GM19035 (cell line): ENCODE measurements at regions not wholly inside any gene's neighbourhood (a gene's known extent, or its start where the extent isn't known, plus 50 kb on each side); places are given as distances from the start of the nearest gene placed in this dataset.

Experiments used
- ATAC-seq: cut with Tn5 transposase; IDR thresholded peaks from one replicate; pipeline ENCODE4 v1.9.1; 2021; ENCODE audit not compliant: unreplicated experiment

- no peak for ATAC-seq
Measured at GRCh38 chr10:78184851-78185692, 151.4 kb downstream of the RPS24 start.

DNA sequence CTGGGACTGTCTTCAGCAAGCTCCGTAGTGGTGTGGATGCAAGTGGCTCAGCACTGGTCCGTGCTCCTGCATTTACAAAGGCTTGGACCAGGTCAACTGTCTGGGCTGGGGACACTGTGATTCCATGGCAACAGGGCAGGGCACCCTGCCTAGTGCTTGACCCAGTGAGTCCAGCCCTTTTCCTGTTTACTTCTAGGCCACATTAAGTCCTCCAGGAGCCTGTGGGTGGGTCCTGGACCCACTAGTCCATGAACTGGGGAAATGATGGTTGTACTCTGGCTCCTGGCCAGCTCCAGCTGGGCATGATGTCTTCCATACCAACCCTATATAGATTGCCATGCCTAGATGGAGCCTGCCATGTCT is 152.0 kb downstream of the RPS24 start:
- no peak for ATAC-seq

DNA sequence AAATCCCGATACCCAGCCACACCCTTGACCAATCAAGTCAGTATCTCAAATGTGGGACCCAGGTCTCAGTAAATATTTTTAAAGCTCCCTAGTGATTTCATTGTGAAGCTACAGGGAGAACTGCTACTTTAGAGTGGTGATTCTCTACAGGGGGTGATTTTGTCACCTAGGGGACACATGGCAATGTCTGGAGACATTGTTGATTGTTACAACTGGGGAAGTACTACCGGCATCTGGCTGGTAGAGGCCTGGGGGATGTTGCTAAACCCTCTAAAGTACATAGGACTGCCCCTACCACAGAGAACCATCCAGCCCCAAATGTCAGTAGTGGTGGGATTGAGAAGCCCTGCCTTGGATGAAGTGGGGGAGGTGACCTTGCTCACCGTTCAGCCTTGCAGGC is 152.9 kb downstream of the RPS24 start:
- ATAC-seq = no peak

DNA sequence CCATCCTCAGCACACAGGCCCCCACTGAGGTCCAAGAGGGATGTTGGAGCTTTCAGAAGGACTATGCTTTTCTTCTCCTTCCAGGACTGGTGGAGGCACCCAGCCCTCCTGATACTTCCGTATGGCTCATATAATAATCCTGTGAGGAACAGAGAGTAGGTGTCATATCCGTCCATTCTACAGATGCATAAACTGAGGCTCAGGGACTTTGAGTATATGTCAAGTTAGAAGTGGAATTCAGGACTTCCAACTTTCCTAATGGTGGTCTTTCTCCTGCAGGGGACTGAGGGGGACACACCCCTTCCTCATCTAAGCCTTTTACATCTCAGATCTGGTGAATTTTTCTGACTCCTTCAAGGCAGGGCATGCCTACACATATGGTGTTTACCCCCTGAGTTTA is 153.7 kb downstream of the RPS24 start:
- no peak for ATAC-seq

- no peak for ATAC-seq
Measured at GRCh38 chr10:78188446-78188845, 154.8 kb downstream of the RPS24 start.

DNA sequence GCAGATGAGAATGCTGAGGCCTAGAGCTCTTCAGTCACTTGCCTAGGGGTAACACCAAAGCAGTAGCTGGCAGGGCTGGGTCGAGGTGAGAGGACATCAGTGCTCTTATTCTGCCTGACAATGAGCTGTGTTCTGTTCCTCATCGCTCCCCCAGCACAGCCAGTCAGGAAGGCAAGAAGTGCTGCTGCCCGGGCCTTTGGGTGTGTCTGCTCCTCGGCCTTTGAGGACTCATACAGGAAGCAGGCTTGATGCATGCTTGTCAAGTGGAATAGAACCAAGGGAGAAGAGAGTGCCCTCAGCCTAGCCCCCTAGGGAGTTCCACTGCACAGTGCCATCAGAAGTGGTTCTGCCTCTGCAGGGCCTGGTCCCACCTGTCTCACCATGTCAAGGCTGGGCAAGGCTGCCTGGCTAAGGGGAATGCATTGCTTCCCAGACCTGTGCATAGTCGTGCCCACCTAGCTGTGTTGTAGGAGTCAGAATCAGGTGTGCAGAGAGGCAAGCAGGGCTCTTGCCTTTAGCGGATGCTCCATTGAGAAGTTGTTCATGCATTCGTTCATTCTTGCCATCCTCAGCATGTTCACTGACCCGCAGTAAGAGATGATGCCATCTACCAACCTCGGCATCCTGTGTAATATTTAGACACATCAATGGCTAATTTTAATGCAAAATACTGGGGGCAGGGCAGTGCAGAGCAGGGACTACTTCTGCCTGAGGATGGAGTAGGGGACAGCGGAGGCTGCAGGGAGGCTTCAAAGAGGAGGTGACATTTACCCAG is 156.6 kb downstream of the RPS24 start:
- no peak for ATAC-seq

- ATAC-seq = no peak
Measured at GRCh38 chr10:78191301-78191700, 157.6 kb downstream of the RPS24 start.

DNA sequence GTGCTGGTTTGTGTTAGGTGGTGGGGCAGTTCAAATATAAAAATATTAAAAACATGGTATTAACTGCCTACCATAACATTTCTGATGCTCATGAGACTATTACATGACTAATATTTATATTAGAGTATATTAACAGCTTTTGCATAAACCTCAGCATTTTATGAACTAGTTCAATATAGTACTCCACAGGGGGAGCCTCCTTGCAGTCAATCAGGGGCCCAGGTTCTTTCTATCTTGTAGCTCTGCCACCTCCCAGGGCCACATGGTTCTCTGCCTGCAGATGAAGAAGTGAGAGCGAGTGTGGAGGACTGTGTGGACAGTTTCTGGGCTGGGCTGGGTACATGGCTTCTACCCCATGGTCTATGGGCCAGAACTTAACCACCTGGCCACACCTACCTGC is 159.5 kb downstream of the RPS24 start:
- ATAC-seq = no peak

DNA sequence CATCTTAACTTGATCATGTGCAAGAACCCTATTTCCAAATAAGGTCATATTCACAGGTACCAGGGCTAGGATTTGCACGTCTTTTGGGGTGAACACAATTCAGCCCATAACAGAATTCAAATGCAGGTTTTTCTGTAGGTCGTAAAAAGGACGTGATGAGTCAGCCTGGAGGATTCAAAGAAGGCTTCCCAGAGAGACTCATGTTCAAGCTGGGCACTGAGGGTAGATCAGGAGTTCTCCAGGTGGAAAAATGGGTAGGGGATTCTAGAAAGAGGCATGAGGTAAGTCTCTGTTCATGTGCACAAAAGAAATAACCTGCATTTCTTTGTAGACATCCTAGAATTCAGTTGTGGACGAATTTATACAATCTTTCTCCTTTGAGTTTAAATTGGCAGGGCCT is 160.4 kb downstream of the RPS24 start:
- no peak for ATAC-seq

- ATAC-seq = no peak
Measured at GRCh38 chr10:78194539-78195402, 161.1 kb downstream of the RPS24 start.

DNA sequence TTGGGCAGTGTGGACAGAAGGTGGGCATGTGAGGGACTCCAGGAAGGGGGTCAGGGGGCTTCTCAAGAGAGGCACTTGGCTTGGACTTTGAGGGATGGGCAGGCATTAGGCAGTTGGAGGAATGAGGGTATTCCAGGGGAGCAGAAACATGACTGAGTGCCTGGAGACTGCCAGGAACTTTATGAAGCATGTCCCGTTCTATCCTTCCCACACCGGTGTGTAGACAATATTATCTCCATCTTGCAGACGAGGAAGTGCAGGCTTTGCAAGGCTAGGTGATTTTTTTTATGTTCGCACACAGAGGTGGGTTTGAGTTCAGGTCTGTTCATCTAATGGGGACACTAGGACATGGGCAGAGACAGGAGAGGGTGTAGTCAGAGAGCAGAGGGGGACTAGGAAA is 162.7 kb downstream of the RPS24 start:
- ATAC-seq = no peak

GRCh38 chr10:78196964-78197363 is 163.3 kb downstream of the RPS24 start:
- no peak for ATAC-seq

- ATAC-seq = no peak
Measured at GRCh38 chr10:78197628-78198272, 164.1 kb downstream of the RPS24 start.

DNA sequence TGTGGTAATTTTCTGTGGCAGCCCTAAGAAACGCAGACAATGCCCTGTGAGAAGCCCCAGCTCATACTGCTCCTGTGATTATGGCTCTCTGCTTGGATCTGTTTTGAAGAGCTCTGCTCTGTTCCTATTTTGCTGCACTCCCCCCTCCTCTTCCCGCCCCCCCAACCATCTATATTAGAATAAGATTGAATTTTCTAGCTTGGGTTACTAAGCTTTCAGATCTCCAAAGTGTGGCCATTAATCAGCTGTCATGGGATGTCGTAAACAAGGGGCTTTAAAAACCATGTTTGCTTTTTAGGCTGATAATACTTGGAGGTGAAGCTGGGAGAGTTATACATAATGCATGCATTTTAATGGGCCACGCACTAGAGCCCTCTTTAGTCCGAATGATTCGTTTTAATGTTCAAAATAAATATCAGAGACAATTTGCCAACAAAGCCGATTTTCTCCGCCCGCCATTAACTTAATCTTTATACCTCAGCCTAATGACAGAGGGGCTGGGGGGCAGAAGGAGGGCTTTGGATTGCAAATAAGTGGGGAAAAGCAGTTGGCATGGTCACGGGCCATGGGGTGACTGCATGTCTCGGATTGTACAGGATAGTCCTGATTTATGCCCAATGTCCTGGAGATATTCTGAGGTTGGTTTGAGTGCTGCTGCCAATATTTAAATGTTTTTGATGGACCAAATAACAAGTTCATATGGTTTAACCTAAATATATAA is 165.5 kb downstream of the RPS24 start:
- no peak for ATAC-seq

DNA sequence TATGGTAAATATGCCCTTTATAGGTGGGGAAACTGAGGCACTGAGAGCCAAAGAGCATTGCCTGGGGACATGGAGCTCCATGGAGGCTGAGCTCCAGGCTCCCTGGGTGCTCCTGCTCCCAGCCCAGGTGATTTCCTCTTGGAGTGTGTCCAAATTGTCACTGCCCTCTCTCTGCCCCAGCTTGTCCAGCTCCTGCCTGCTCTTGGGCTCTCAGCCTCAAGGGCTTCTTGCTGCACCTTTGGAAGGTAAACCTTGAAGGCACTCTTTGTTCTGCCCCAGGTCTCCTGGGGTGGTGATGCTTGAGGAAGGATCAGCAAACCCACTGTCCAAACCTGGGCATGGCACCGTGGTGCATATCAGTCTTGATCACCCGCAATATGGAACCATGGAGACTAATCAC is 166.1 kb downstream of the RPS24 start:
- no peak for ATAC-seq

GRCh38 chr10:78200686-78201085 is 167.0 kb downstream of the RPS24 start:
- no peak for ATAC-seq

DNA sequence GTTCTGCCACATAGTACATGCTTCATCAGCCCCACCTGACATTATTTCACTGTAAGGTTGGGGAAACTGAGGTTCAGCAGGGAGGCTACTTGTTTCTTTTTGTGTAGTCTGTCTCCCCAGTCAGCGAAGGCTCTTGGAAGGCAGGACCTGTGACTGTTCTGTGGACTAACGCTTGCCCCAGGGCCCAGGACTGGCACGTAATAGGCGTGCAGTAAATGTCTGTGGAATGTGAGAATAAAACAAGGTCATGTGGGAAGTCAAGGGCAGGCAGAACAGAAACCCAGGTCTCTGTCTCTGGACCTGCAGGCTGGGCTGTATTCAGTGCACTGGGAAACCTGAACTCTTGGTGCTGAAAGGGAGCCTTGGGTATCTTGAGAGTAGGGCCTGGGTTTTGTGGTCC is 168.7 kb downstream of the RPS24 start:
- no peak for ATAC-seq

DNA sequence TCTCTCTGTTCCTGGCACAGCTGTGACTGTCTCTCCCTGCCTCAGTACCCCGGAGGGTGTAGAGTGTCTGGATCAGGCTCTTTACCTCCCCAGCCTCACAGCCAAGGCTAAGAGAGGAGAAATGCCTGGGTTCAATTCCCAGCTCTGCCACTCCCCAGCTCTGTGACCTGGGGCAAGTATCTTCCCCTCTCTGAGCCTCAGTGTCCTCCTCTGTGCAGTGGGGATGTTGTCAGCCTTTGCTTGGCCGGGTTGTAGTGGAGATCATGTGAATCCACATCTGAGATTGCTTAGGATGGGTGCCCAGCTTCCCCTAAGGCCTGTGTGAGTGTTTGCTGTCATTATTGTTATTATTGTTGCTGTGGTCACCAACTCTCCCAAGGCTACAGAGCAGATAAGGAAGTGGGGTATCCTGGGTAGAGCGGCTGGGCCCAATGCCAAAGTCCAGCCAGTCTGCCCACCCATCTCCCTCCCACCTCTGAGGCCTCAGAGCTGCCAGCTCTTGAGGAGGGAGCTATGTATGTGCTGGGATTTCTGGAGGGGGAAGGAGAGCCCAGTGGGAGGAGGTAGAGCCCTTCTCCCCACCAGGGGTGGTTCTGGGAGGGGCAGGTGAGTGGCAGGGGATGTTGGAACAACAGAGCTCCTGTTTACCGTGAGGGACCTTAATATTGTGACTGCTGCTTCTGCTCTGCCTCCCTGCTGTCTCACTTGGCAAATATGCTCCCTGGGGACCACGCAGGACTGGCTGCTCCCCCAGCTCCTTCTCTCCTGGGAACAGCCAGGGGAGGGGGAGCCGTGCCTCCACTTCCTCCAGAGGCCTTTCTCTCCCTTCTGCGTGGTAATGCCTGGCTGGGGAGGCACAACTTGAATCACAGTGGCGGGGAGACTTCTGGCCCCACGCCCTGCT is 170.5 kb downstream of the RPS24 start:
- ATAC-seq = no peak

DNA sequence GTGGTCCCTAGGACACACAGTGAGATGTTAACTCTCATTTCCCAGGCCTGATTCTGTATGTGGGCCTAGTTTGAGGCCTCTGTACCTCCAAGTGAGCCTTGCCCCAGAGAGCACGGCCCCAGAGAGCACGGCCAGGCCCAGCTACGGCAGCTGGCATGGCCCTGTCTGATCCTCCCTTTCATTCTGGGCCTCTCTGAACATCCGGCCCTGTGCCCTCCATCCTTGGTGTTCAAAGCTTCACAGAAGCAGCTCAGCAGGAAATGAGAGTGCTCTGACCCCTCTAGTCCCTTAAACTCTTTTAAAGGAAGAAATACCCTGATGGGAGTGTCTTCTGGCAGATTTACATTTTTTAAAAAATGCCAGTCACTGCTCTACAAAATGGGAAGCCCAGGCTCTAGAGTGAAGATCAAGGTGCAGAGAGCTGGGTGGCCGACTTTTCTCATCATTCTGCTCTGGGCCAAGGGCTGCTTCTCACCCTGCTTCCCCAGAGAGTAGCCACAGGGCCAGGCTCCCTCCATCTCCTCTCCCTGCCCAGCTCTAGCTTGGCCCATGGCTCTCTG is 171.9 kb downstream of the RPS24 start:
- ATAC-seq = no peak
